H1 (cell line): ENCODE measurements at regions not wholly inside any gene's neighbourhood (a gene's known extent, or its start where the extent isn't known, plus 50 kb on each side); places are given as distances from the start of the nearest gene placed in this dataset.

Experiments used
- CTCF ChIA-PET: fragments of 300-600 bp; sonication (Branson Sonifier 250); formaldehyde crosslinking; loops from one replicate; lab custom pipeline; 2021; ENCODE audit not compliant: partially characterized antibody; lab: Charles Lee
- POLR2A ChIA-PET: fragments of 300-600 bp; sonication (Branson Sonifier 250); formaldehyde crosslinking; loops from one replicate; lab custom pipeline; 2021; ENCODE audit warnings: inconsistent platforms; ENCODE audit not compliant: partially characterized antibody; lab: Charles Lee
- DNase-seq, 2 experiments: peaks; one replicate each; pipeline versions ENCODE4 v3.0.0 to v3.0.0-alpha.2; 2010 to 2022; ENCODE audit warnings: low spot score in 2 of 2, low read depth in 1 of 2, mixed read lengths in 1 of 2
- FAIRE-seq: peaks from 2 replicates; lab custom pipeline; 2011; peaks lifted over from hg19 to GRCh38; lab: Jason Lieb, UNC
- H2AFZ ChIP-seq: 2 replicates; pipeline ENCODE4 v1.8.1; 2012; ENCODE audit warnings: low read length, inconsistent platforms
- H2AK5ac ChIP-seq: 2 replicates; pipeline ENCODE4 v1.6.1; 2013; ENCODE audit warnings: low read depth, low read length
- H2BK120ac ChIP-seq: replicated peaks from 2 replicates; pipeline ENCODE3; 2013; ENCODE audit warnings: low read depth, low read length, inconsistent platforms
- H2BK12ac ChIP-seq: 2 replicates; pipeline ENCODE4 v1.6.1; 2013; ENCODE audit warnings: low read depth, low read length
- H2BK15ac ChIP-seq: 2 replicates; pipeline ENCODE4 v1.6.1; 2013; ENCODE audit warnings: low read length
- H2BK20ac ChIP-seq: 2 replicates; pipeline ENCODE4 v1.6.1; 2013; ENCODE audit warnings: low read length
- H2BK5ac ChIP-seq: 2 replicates; pipeline ENCODE4 v1.6.1; 2013; ENCODE audit warnings: low read depth, low read length
- H3K14ac ChIP-seq: 2 replicates; pipeline ENCODE4 v1.6.1; 2013; ENCODE audit warnings: inconsistent platforms; ENCODE audit not compliant: insufficient read length
- H3K18ac ChIP-seq: 2 replicates; pipeline ENCODE4 v1.6.1; 2013; ENCODE audit warnings: low read length; ENCODE audit errors: extremely low read depth
- H3K23ac ChIP-seq: 2 replicates; pipeline ENCODE4 v1.6.1; 2013; ENCODE audit warnings: inconsistent platforms; ENCODE audit not compliant: insufficient read length
- H3K23me2 ChIP-seq: 2 replicates; pipeline ENCODE4 v1.6.1; 2013; ENCODE audit warnings: low read depth, low read length
- H3K27ac ChIP-seq: 2 replicates; pipeline ENCODE4 v1.6.1; 2011; ENCODE audit warnings: low read depth, low read length, inconsistent platforms
- H3K27me3 ChIP-seq, 4 experiments: replicated peaks in 1 of 4; 1 replicate in 1 of 4; 2 replicates in 3 of 4; pipeline versions ENCODE4 v1.6.1 to v1.8.1; 2011 to 2013; ENCODE audit warnings: low read length in 3 of 4, mild to moderate bottlenecking in 3 of 4, inconsistent platforms in 2 of 4, mixed read lengths in 2 of 4, moderate library complexity in 1 of 4; ENCODE audit not compliant: control insufficient read depth in 3 of 4, insufficient read depth in 3 of 4; ENCODE audit errors: extremely low read depth in 1 of 4
- H3K36me3 ChIP-seq, 4 experiments: 2 replicates each; pipeline versions ENCODE4 v1.6.1 to v1.8.1; 2011 to 2013; ENCODE audit warnings: mild to moderate bottlenecking in 4 of 4, low read length in 3 of 4, moderate library complexity in 2 of 4, control low read depth in 1 of 4, inconsistent platforms in 1 of 4; ENCODE audit not compliant: insufficient read depth in 4 of 4, control insufficient read depth in 2 of 4
- H3K4ac ChIP-seq: replicated peaks from 2 replicates; pipeline ENCODE3; 2013; ENCODE audit warnings: low read length, low read depth, mixed read lengths, inconsistent platforms; ENCODE audit not compliant: insufficient read length
- H3K4me1 ChIP-seq, 4 experiments: replicated peaks in 1 of 4; 1 replicate in 1 of 4; 2 replicates in 3 of 4; pipeline versions ENCODE4 v1.6.1 to v1.8.1; 2011 to 2013; ENCODE audit warnings: low read length in 3 of 4, inconsistent platforms in 2 of 4, mixed read lengths in 1 of 4; ENCODE audit not compliant: insufficient read depth in 4 of 4, control insufficient read depth in 3 of 4
- H3K4me2 ChIP-seq, 2 experiments: 2 replicates each; pipeline versions ENCODE4 v1.6.1 to v1.8.1; 2011 to 2013; ENCODE audit warnings: low read depth in 2 of 2, low read length in 2 of 2, control low read depth in 1 of 2, inconsistent platforms in 1 of 2, mild to moderate bottlenecking in 1 of 2; ENCODE audit not compliant: insufficient read depth in 1 of 2
- H3K4me3 ChIP-seq, 4 experiments: fragments of 200-600, 300-600 bp in 1 of 4; sonication (generic), shearing (Covaris generic), sonication (Bioruptor Twin) in 1 of 4; 2 replicates each; pipeline versions ENCODE4 v1.5.1 to v1.8.1; 2011 to 2016; ENCODE audit warnings: low read length in 4 of 4, low read depth in 3 of 4, control low read depth in 2 of 4, inconsistent platforms in 2 of 4, mild to moderate bottlenecking in 2 of 4, mixed read lengths in 1 of 4, moderate library complexity in 1 of 4; ENCODE audit not compliant: insufficient read depth in 2 of 4; ENCODE audit errors: extremely low read depth in 1 of 4
- H3K56ac ChIP-seq: replicated peaks from 2 replicates; pipeline ENCODE3; 2013; ENCODE audit warnings: low read depth, mild to moderate bottlenecking, mixed read lengths, low read length, inconsistent platforms; ENCODE audit not compliant: insufficient read length
- H3K79me1 ChIP-seq: 2 replicates; pipeline ENCODE4 v1.6.1; 2013; ENCODE audit warnings: low read depth, low read length, control low read depth
- H3K79me2 ChIP-seq, 2 experiments: 2 replicates each; pipeline versions ENCODE4 v1.6.1 to v1.8.1; 2012 to 2013; ENCODE audit warnings: low read length in 2 of 2, mild to moderate bottlenecking in 2 of 2, inconsistent platforms in 1 of 2; ENCODE audit not compliant: insufficient read depth in 2 of 2, control insufficient read depth in 1 of 2
- H3K9ac ChIP-seq, 4 experiments: replicated peaks in 1 of 4; 1 replicate in 1 of 4; 2 replicates in 3 of 4; pipeline versions ENCODE4 v1.6.1 to v1.8.1; 2011 to 2013; ENCODE audit warnings: low read depth in 3 of 4, low read length in 3 of 4, control low read depth in 2 of 4, mild to moderate bottlenecking in 2 of 4, moderate library complexity in 2 of 4, inconsistent platforms in 1 of 4; ENCODE audit errors: extremely low read depth in 1 of 4
- H3K9me3 ChIP-seq, 2 experiments: 2 replicates each; pipeline versions ENCODE4 v1.6.1 to v1.8.1; 2012 to 2013; ENCODE audit warnings: mild to moderate bottlenecking in 2 of 2, moderate library complexity in 2 of 2, control low read depth in 1 of 2, inconsistent platforms in 1 of 2, low read depth in 1 of 2, low read length in 1 of 2, mixed read lengths in 1 of 2; ENCODE audit not compliant: insufficient read depth in 2 of 2
- H4K20me1 ChIP-seq, 2 experiments: replicated peaks in 1 of 2; 2 replicates each; pipeline versions ENCODE3 to v1.8.1; 2011 to 2013; ENCODE audit warnings: inconsistent platforms in 2 of 2, low read length in 2 of 2, mild to moderate bottlenecking in 1 of 2; ENCODE audit not compliant: insufficient read depth in 2 of 2, control insufficient read depth in 1 of 2
- H4K5ac ChIP-seq: 2 replicates; pipeline ENCODE4 v1.6.1; 2013; ENCODE audit warnings: low read length, low read depth, mixed read lengths, inconsistent platforms; ENCODE audit not compliant: insufficient read length
- H4K8ac ChIP-seq: 2 replicates; pipeline ENCODE4 v1.8.0; 2013; ENCODE audit warnings: mild to moderate bottlenecking, moderate library complexity, low read length, inconsistent platforms; ENCODE audit not compliant: insufficient read depth; ENCODE audit errors: extremely low read depth
- H4K91ac ChIP-seq: replicated peaks from 2 replicates; pipeline ENCODE3; 2013; ENCODE audit warnings: low read length, mixed read lengths, inconsistent platforms; ENCODE audit not compliant: insufficient read length
- EGR1 ChIP-seq: IDR thresholded peaks from 2 replicates; pipeline ENCODE4 v1.6.1; 2011; ENCODE audit warnings: low read depth, low read length, borderline replicate concordance
- RAD21 ChIP-seq, 2 experiments: IDR thresholded peaks in 1 of 2; conservative IDR thresholded peaks in 1 of 2; 2 replicates each; pipeline ENCODE4 v1.6.1; 2011; ENCODE audit warnings: low read depth in 2 of 2, low read length in 2 of 2, improper control_type of control experiment in 1 of 2, inconsistent platforms in 1 of 2, mild to moderate bottlenecking in 1 of 2, moderate library complexity in 1 of 2
- YY1 ChIP-seq: IDR thresholded peaks from 2 replicates; pipeline ENCODE4 v1.6.1; 2011; ENCODE audit warnings: low read depth, mild to moderate bottlenecking, low read length
- WGBS, 2 experiments: shearing (Covaris generic) in 1 of 2; methylation state at CpG; one replicate each; pipeline versions ENCODE4 v1.1.6 to v1.1.7; 2013 to 2015; ENCODE audit warnings: low lambda C conversion rate in 2 of 2, mixed read lengths in 2 of 2, inconsistent platforms in 1 of 2, low coverage in 1 of 2, missing lambda C conversion rate in 1 of 2; ENCODE audit not compliant: insufficient replicate concordance in 2 of 2, insufficient coverage in 1 of 2, insufficient read length in 1 of 2; ENCODE audit errors: extremely low coverage in 1 of 2, missing lambda C conversion rate in 1 of 2; 5-methylcytosine and 5-hydroxymethylcytosine counted together
- TF ChIP-seq, protein P1 (sequence below), 3 experiments: IDR thresholded peaks; 1 replicate in 2 of 3; 2 replicates in 1 of 3; pipeline versions ENCODE4 v1.5.1 to v1.6.1; 2011; ENCODE audit warnings: low read length in 3 of 3, mild to moderate bottlenecking in 3 of 3, inconsistent platforms in 2 of 3, low read depth in 1 of 3, moderate library complexity in 1 of 3; ENCODE audit not compliant: insufficient read depth in 1 of 3; ENCODE audit errors: control extremely low read depth in 1 of 3

GRCh38 chr2:78676921-78677696, 348.4 kb upstream of the REG3G start:
- Histone ChIP-seq H2AK5ac (no peak overlapping the region), H3K4me2 (no peak overlapping the region), H4K91ac (no peak overlapping the region), H3K27ac (no peak overlapping the region), H3K9me3 (no peaks in the 10 kb centered on the region), H2BK5ac (no peak overlapping the region), H3K4me1 (no peaks in the 10 kb centered on the region; a peak in 1 of 7 replicates), H3K79me2 (no peaks in the 10 kb centered on the region), H3K56ac (no peak overlapping the region), H4K5ac (no peak overlapping the region), H4K20me1 (no peaks in the 10 kb centered on the region), H2BK20ac (no peak overlapping the region), H3K36me3 (no peaks in the 10 kb centered on the region), H3K9ac (no peak overlapping the region), H3K79me1 (no peaks in the 10 kb centered on the region), H2BK120ac (no peak overlapping the region), H3K27me3 (no peaks in the 10 kb centered on the region), H4K8ac (no peak overlapping the region), H2BK15ac (no peak overlapping the region), H2BK12ac (no peak overlapping the region), H3K4me3 (no peak overlapping the region), H3K23ac (no peak overlapping the region), H3K14ac (no peak overlapping the region), H3K23me2 (0 out of 2 replicates have a peak, but pooled peaks cover 2% of the 10 kb centered on the region), H2AFZ (0 out of 2 replicates have a peak overlapping the region, but pooled peaks have one; percentile 51), H3K4ac (no peak overlapping the region), H3K18ac (no peak overlapping the region)
- POLR2A ChIA-PET, result no interaction called here
- FAIRE-seq (no peak), DNase-seq (no peak)
- CTCF ChIA-PET, result interaction anchor here (0.9 to 8.0 kb wide), 7 partner anchors 13 to 303 kb away, joined by 3 to 65 read pairs (median 4); no protein-coding TSS in a partner anchor
- 86% methylated on average over 3 of the region's 4 CpGs; no CpG with 5 or more reads in 1 of the 2 experiments for WGBS, 2 experiments
- TF ChIP-seq RAD21 (IDR thresholded peaks at IDR 0.05 in 1 of 2, conservative IDR thresholded peaks at IDR 0.05 in 1 of 2; ENCODE audit: low read depth in 2 of 2, low read length in 2 of 2) (peak; percentile 51 to 60), YY1 (0 out of 2 replicates have a peak, but pooled peaks have one; percentile 8), EGR1 (no peak)
- TF ChIP-seq, protein P1, sequence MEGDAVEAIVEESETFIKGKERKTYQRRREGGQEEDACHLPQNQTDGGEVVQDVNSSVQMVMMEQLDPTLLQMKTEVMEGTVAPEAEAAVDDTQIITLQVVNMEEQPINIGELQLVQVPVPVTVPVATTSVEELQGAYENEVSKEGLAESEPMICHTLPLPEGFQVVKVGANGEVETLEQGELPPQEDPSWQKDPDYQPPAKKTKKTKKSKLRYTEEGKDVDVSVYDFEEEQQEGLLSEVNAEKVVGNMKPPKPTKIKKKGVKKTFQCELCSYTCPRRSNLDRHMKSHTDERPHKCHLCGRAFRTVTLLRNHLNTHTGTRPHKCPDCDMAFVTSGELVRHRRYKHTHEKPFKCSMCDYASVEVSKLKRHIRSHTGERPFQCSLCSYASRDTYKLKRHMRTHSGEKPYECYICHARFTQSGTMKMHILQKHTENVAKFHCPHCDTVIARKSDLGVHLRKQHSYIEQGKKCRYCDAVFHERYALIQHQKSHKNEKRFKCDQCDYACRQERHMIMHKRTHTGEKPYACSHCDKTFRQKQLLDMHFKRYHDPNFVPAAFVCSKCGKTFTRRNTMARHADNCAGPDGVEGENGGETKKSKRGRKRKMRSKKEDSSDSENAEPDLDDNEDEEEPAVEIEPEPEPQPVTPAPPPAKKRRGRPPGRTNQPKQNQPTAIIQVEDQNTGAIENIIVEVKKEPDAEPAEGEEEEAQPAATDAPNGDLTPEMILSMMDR (IDR thresholded peaks at IDR 0.05; ENCODE audit: control extremely low read depth in 1 of 3, insufficient read depth in 1 of 3, low read depth in 1 of 3, low read length in 3 of 3), result peak; percentile 33 to 36 (median 36); a peak in 3 of 4 replicates
